ENCODE measurements at regions not wholly inside any gene's neighbourhood (a gene's known extent, or its start where the extent isn't known, plus 50 kb on each side); places are given as distances from the start of the nearest gene placed in this dataset.

DNA sequence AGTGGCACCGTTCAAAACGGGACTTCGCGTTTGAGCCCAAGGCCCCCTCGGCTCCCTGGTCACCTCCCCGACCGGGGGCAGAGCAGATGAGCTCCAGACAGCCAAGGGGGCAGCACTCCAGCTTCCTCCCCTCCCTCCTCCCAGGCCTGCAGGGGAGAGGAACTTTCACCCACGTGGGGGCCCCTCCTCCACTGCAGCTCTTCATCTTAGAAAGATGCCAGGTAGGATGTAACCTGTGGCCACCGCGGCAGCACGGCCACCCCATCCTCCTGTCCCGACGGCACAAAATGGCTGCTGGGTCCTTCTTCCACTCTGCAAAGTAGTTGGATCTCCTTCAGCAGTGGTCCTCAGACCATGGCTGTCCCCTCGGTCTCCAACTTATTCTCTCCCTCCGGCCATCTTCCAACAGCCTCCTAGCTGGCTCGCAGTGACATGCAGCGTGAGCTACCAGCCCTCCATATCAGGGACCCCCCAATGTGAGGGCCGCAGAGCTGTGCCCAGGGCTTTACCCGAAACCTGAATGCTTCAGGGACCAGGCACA lies 94.5 kb upstream of the ID2 start:
- H3K18ac ChIP-seq (ENCODE audit: low read length), result peak overlapping the region; percentile 84
- H3K23ac ChIP-seq (ENCODE audit: low read depth, low read length, poor library complexity), result no peak overlapping the region
- peak overlapping the region; percentile 95 for H2BK120ac ChIP-seq (ENCODE audit: low read depth, low read length)
- no peak overlapping the region for H2AFZ ChIP-seq (ENCODE audit: low read length)
- no peaks in the 10 kb centered on the region for H3K36me3 ChIP-seq (replicated peaks in 1 of 2; ENCODE audit: control insufficient read depth in 2 of 2, insufficient read depth in 2 of 2, low read length in 2 of 2)
- H3K27ac ChIP-seq (replicated peaks; ENCODE audit: low read length), result no peak overlapping the region
- H2BK5ac ChIP-seq (ENCODE audit: low read length), result no peak overlapping the region
- H2AK5ac ChIP-seq (ENCODE audit: low read depth, low read length), result peak overlapping the region; percentile 72
- H3K4me2 ChIP-seq (ENCODE audit: insufficient read depth, low read length, poor library complexity, severe bottlenecking), result no peak overlapping the region
- peaks cover 0 to 14% of the 10 kb centered on the region in 2 donors for H3K4me1 ChIP-seq (ENCODE audit: control insufficient read depth in 2 of 2, insufficient read depth in 1 of 2, low read depth in 1 of 2, low read length in 2 of 2)
- H4K91ac ChIP-seq (ENCODE audit: low read depth, low read length, poor library complexity), result no peak overlapping the region
- no peak overlapping the region for H3K4me3 ChIP-seq (ENCODE audit: low read length in 2 of 2)
- H4K8ac ChIP-seq (ENCODE audit: low read depth, low read length), result no peak overlapping the region
- no peak overlapping the region for H2BK12ac ChIP-seq (ENCODE audit: low read length)
- H3K27me3 ChIP-seq (ENCODE audit: control insufficient read depth in 3 of 3, insufficient read depth in 3 of 3, low read depth in 1 of 3, low read length in 3 of 3), result peaks cover 0 to 16% (median 0%) of the 10 kb centered on the region in 3 experiments
- H3K4ac ChIP-seq (ENCODE audit: low read length), result no peak overlapping the region
- peaks cover 0 to 3% of the 10 kb centered on the region in 2 donors for H3K9me3 ChIP-seq (replicated peaks in 1 of 2; ENCODE audit: control insufficient read depth in 2 of 2, insufficient read depth in 1 of 2, low read depth in 1 of 2, low read length in 2 of 2)
- H3K14ac ChIP-seq (ENCODE audit: low read length), result peak overlapping the region; percentile 47
- no peak for DNase-seq (ENCODE audit: low spot score)
- WGBS, 2 donors (ENCODE audit: extremely low coverage in 2 of 2, insufficient read length in 2 of 2, insufficient replicate concordance in 1 of 2), result no CpG with 5 or more reads among the region's 19 CpGs
- H3K79me1 ChIP-seq (ENCODE audit: low read depth, low read length), result no peaks in the 10 kb centered on the region
- H2BK15ac ChIP-seq (ENCODE audit: low read length), result no peak overlapping the region
- no peak overlapping the region for H3K9ac ChIP-seq (ENCODE audit: low read depth, low read length, poor library complexity)

DNA sequence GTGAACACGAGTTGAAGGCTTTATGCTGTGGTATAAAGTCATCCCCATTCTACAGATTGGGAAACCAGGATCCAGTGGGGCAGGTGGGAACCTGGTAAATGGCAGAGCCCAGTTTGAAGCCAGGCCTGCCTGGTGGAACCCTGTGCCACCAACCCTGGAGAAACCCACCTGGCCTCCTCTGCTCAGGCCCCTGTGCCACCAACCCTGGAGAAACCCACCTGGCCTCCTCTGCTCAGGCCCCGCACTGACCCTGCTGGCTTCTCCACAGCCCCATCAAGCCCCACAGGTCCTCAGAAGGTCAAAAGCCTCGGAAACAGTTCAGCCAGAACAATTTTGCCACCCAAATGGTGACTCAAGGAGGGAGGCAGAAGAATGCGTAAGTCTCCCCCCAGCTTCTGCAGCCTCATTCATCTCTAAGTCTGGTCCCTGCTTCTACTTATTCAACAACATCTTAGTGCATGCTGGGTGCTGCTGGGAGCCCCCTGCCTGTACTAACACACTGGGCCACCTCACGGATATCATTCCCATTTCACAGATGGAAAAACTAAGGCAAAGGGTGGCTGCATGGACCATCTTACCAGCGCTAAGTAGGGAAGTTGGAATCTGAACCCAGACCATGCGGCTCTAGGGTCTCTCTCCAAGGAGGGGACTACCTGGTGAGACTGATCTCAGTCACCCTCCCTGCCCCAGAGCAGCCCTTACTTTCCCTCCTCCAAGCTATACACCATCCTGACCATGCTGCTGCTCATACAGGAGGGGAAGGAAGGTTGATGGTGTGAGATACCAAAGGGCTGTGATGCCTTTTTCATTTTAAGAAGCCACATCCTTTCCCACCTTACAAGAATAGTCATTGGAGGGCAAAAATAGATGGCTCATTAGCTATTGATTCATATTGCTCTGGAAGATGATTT lies 93.7 kb upstream of the ID2 start:
- no peak for DNase-seq (ENCODE audit: low spot score)
- WGBS, 2 donors (ENCODE audit: extremely low coverage in 2 of 2, insufficient read length in 2 of 2, insufficient replicate concordance in 1 of 2), result no CpG with 5 or more reads among the region's 7 CpGs
- H3K9me3 ChIP-seq (replicated peaks in 1 of 2; ENCODE audit: control insufficient read depth in 2 of 2, insufficient read depth in 1 of 2, low read depth in 1 of 2, low read length in 2 of 2), result peaks cover 0 to 3% of the 10 kb centered on the region in 2 donors

DNA sequence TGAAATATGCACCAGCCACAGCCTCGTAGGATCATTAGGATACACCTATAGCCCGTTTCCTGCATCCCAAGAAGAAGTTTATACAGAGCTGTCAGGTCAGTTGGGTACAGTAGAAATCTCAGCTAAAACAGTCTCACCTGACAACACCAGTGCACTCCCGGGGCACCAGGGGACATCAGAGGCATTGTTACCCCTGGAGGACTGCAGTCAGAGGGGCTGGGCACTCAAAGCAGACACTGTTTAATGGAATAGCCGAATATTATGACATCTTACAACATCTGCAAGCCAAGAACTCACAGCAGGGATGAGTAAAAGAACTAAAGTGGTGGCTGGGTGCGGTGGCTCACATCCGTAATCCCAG lies 93.0 kb upstream of the ID2 start:
- Histone ChIP-seq H3K4ac (ENCODE audit: low read length) (no peak overlapping the region), H3K36me3 (replicated peaks in 1 of 2; ENCODE audit: control insufficient read depth in 2 of 2, insufficient read depth in 2 of 2, low read length in 2 of 2) (no peaks in the 10 kb centered on the region), H3K4me1 (ENCODE audit: control insufficient read depth in 2 of 2, insufficient read depth in 1 of 2, low read depth in 1 of 2, low read length in 2 of 2) (peaks cover 0 to 9% of the 10 kb centered on the region in 2 donors), H2BK120ac (ENCODE audit: low read depth, low read length) (no peak overlapping the region), H3K9ac (ENCODE audit: low read depth, low read length, poor library complexity) (no peak overlapping the region), H2AK5ac (ENCODE audit: low read depth, low read length) (peak overlapping the region; percentile 22), H2BK15ac (ENCODE audit: low read length) (no peak overlapping the region), H3K79me1 (ENCODE audit: low read depth, low read length) (no peaks in the 10 kb centered on the region), H3K23ac (ENCODE audit: low read depth, low read length, poor library complexity) (no peak overlapping the region), H3K9me3 (replicated peaks in 1 of 2; ENCODE audit: control insufficient read depth in 2 of 2, insufficient read depth in 1 of 2, low read depth in 1 of 2, low read length in 2 of 2) (peaks cover 0 to 3% of the 10 kb centered on the region in 2 donors), H3K14ac (ENCODE audit: low read length) (no peak overlapping the region), H2BK5ac (ENCODE audit: low read length) (no peak overlapping the region), H3K27me3 (ENCODE audit: control insufficient read depth in 3 of 3, insufficient read depth in 3 of 3, low read depth in 1 of 3, low read length in 3 of 3) (peaks cover 0 to 8% (median 0%) of the 10 kb centered on the region in 3 experiments), H2AFZ (ENCODE audit: low read length) (no peak overlapping the region), H3K4me2 (ENCODE audit: insufficient read depth, low read length, poor library complexity, severe bottlenecking) (no peak overlapping the region), H4K8ac (ENCODE audit: low read depth, low read length) (no peak overlapping the region), H3K27ac (replicated peaks; ENCODE audit: low read length) (no peak overlapping the region), H2BK12ac (ENCODE audit: low read length) (no peak overlapping the region), H3K18ac (ENCODE audit: low read length) (no peak overlapping the region), H4K91ac (ENCODE audit: low read depth, low read length, poor library complexity) (no peak overlapping the region), H3K4me3 (ENCODE audit: low read length in 2 of 2) (no peak overlapping the region)
- WGBS, 2 donors (ENCODE audit: extremely low coverage in 2 of 2, insufficient read length in 2 of 2, insufficient replicate concordance in 1 of 2), result no CpG with 5 or more reads among the region's 6 CpGs
- DNase-seq (ENCODE audit: low spot score), result no peak

More for the DNA sequence above, 93.7 kb upstream of the ID2 start:
- Histone ChIP-seq H3K79me1 (ENCODE audit: low read depth, low read length) (no peaks in the 10 kb centered on the region), H3K27me3 (ENCODE audit: control insufficient read depth in 3 of 3, insufficient read depth in 3 of 3, low read depth in 1 of 3, low read length in 3 of 3) (peaks cover 0 to 8% (median 0%) of the 10 kb centered on the region in 3 experiments), H3K4me2 (ENCODE audit: insufficient read depth, low read length, poor library complexity, severe bottlenecking) (no peak overlapping the region), H3K36me3 (replicated peaks in 1 of 2; ENCODE audit: control insufficient read depth in 2 of 2, insufficient read depth in 2 of 2, low read length in 2 of 2) (no peaks in the 10 kb centered on the region), H3K4ac (ENCODE audit: low read length) (no peak overlapping the region), H2BK5ac (ENCODE audit: low read length) (no peak overlapping the region), H3K27ac (replicated peaks; ENCODE audit: low read length) (no peak overlapping the region), H2AFZ (ENCODE audit: low read length) (no peak overlapping the region), H2BK12ac (ENCODE audit: low read length) (no peak overlapping the region), H4K91ac (ENCODE audit: low read depth, low read length, poor library complexity) (no peak overlapping the region), H3K14ac (ENCODE audit: low read length) (no peak overlapping the region), H3K18ac (ENCODE audit: low read length) (no peak overlapping the region), H2BK120ac (ENCODE audit: low read depth, low read length) (no peak overlapping the region), H4K8ac (ENCODE audit: low read depth, low read length) (no peak overlapping the region), H3K23ac (ENCODE audit: low read depth, low read length, poor library complexity) (no peak overlapping the region), H2BK15ac (ENCODE audit: low read length) (no peak overlapping the region), H3K9ac (ENCODE audit: low read depth, low read length, poor library complexity) (no peak overlapping the region), H3K4me3 (ENCODE audit: low read length in 2 of 2) (no peak overlapping the region), H2AK5ac (ENCODE audit: low read depth, low read length) (peak overlapping the region; percentile 72), H3K4me1 (ENCODE audit: control insufficient read depth in 2 of 2, insufficient read depth in 1 of 2, low read depth in 1 of 2, low read length in 2 of 2) (peaks cover 0 to 13% of the 10 kb centered on the region in 2 donors)

DNA sequence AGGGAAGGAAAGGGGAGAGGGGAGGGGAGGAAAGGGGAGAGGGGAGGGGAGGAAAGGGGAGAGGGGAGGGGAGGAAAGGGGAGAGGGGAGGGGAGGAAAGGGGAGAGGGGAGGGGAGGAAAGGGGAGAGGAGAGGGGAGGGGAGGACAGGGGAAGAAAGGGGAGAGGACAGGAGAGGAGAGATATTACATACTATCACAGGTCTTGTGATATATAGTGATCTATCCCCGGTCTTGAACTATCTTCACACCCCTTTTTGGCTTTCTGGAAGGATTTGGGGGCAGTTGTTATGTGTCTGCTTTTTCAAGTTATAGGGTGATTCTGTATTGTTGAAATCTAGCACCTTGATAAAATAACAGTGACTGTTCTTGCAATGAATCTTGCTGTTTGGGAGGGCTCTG lies 92.1 kb upstream of the ID2 start:
- Histone ChIP-seq H3K4me3 (ENCODE audit: low read length in 2 of 2) (no peak overlapping the region), H2AFZ (ENCODE audit: low read length) (no peak overlapping the region), H3K4me1 (ENCODE audit: control insufficient read depth in 2 of 2, insufficient read depth in 1 of 2, low read depth in 1 of 2, low read length in 2 of 2) (peaks cover 0 to 7% of the 10 kb centered on the region in 2 donors), H3K14ac (ENCODE audit: low read length) (no peak overlapping the region), H4K8ac (ENCODE audit: low read depth, low read length) (no peak overlapping the region), H3K9me3 (replicated peaks in 1 of 2; ENCODE audit: control insufficient read depth in 2 of 2, insufficient read depth in 1 of 2, low read depth in 1 of 2, low read length in 2 of 2) (no peaks in the 10 kb centered on the region), H3K4me2 (ENCODE audit: insufficient read depth, low read length, poor library complexity, severe bottlenecking) (no peak overlapping the region), H3K23ac (ENCODE audit: low read depth, low read length, poor library complexity) (no peak overlapping the region), H3K27ac (replicated peaks; ENCODE audit: low read length) (no peak overlapping the region), H3K9ac (ENCODE audit: low read depth, low read length, poor library complexity) (no peak overlapping the region), H3K79me1 (ENCODE audit: low read depth, low read length) (no peaks in the 10 kb centered on the region), H2BK120ac (ENCODE audit: low read depth, low read length) (no peak overlapping the region), H4K91ac (ENCODE audit: low read depth, low read length, poor library complexity) (no peak overlapping the region), H3K36me3 (replicated peaks in 1 of 2; ENCODE audit: control insufficient read depth in 2 of 2, insufficient read depth in 2 of 2, low read length in 2 of 2) (no peaks in the 10 kb centered on the region), H3K4ac (ENCODE audit: low read length) (no peak overlapping the region), H2BK15ac (ENCODE audit: low read length) (no peak overlapping the region), H2AK5ac (ENCODE audit: low read depth, low read length) (no peak overlapping the region), H3K27me3 (ENCODE audit: control insufficient read depth in 3 of 3, insufficient read depth in 3 of 3, low read depth in 1 of 3, low read length in 3 of 3) (peaks cover 0 to 5% (median 0%) of the 10 kb centered on the region in 3 experiments), H3K18ac (ENCODE audit: low read length) (no peak overlapping the region), H2BK12ac (ENCODE audit: low read length) (no peak overlapping the region), H2BK5ac (ENCODE audit: low read length) (no peak overlapping the region)
- no CpG with 5 or more reads among the region's 1 CpG for WGBS, 2 donors (ENCODE audit: extremely low coverage in 2 of 2, insufficient read length in 2 of 2, insufficient replicate concordance in 1 of 2)
- DNase-seq (ENCODE audit: low spot score), result no peak

Data from neuronal stem cell (in vitro differentiated cells).